Prostate gland (tissue), 2 donors: ENCODE measurements at regions not wholly inside any gene's neighbourhood (a gene's known extent, or its start where the extent isn't known, plus 50 kb on each side); places are given as distances from the start of the nearest gene placed in this dataset.

Experiments
- CTCF ChIP-seq, 4 experiments: fragments of 200-600 bp in 2 of 4; fragments of 450-650 bp in 2 of 4; sonication (generic) in 2 of 4; IDR thresholded peaks; 1 replicate in 3 of 4; 2 replicates in 1 of 4; pipeline ENCODE4 v1.5.1; 2016 to 2019; ENCODE audit warnings: antibody characterized with exemption in 4 of 4, mild to moderate bottlenecking in 2 of 4, moderate library complexity in 2 of 4
- POLR2A ChIP-seq: fragments of 450-650 bp; IDR thresholded peaks from one replicate; pipeline ENCODE4 v1.6.1; 2016; ENCODE audit warnings: antibody characterized with exemption, mild to moderate bottlenecking
- POLR2AphosphoS5 ChIP-seq: sonication (generic); formaldehyde crosslinking; IDR thresholded peaks from one replicate; pipeline ENCODE4 v1.6.1; 2017; ENCODE audit warnings: antibody characterized with exemption

GRCh38 chr2:121072784-121073183, 212.2 kb downstream of the TFCP2L1 start:
- no peak for TF ChIP-seq CTCF (IDR thresholded peaks at IDR 0.05)
- no peak for TF ChIP-seq POLR2AphosphoS5
- TF ChIP-seq POLR2A: no peak
